Endothelial cell of umbilical vein (primary cell): ENCODE measurements at regions not wholly inside any gene's neighbourhood (a gene's known extent, or its start where the extent isn't known, plus 50 kb on each side); places are given as distances from the start of the nearest gene placed in this dataset.

Experiments
- CTCF ChIP-seq, 2 donors: IDR thresholded peaks; 1 replicate in 1 of 2; 2 replicates in 1 of 2; pipeline ENCODE4 v1.5.1; 2011; ENCODE audit warnings: low read length in 2 of 2, mild to moderate bottlenecking in 2 of 2, moderate library complexity in 2 of 2, control low read depth in 1 of 2, inconsistent platforms in 1 of 2, low read depth in 1 of 2; ENCODE audit not compliant: insufficient read depth in 1 of 2; ENCODE audit errors: extremely low read depth in 1 of 2
- EZH2 ChIP-seq: IDR thresholded peaks from 2 replicates; pipeline ENCODE4 v1.6.1; 2012; ENCODE audit warnings: borderline replicate concordance, low read depth, mild to moderate bottlenecking, moderate library complexity, low read length, inconsistent platforms; ENCODE audit not compliant: severe bottlenecking
- JUN ChIP-seq: IDR thresholded peaks from 2 replicates; pipeline ENCODE4 v1.6.1; 2011; ENCODE audit warnings: borderline replicate concordance, low read depth; ENCODE audit not compliant: insufficient read length, insufficient read depth
- MAX ChIP-seq: IDR thresholded peaks from 2 replicates; pipeline ENCODE4 v1.6.1; 2011; ENCODE audit not compliant: insufficient read depth, insufficient read length
- POLR2A ChIP-seq: IDR thresholded peaks from 2 replicates; pipeline ENCODE4 v1.6.1; 2012; ENCODE audit warnings: low read depth, mild to moderate bottlenecking, control low read depth, low read length
- POLR2AphosphoS5 ChIP-seq: IDR thresholded peaks from 2 replicates; pipeline ENCODE4 v1.6.1; 2012; ENCODE audit warnings: low read depth, mild to moderate bottlenecking, control low read depth, low read length, moderate library complexity; ENCODE audit not compliant: insufficient read depth

- no peak for TF ChIP-seq CTCF (IDR thresholded peaks at IDR 0.05; ENCODE audit: extremely low read depth in 1 of 2, insufficient read depth in 1 of 2, low read depth in 1 of 2, low read length in 2 of 2)
- no peak for TF ChIP-seq POLR2AphosphoS5
- no peak for TF ChIP-seq POLR2A
- no peak for TF ChIP-seq MAX
- no peak for TF ChIP-seq EZH2
- no peak for TF ChIP-seq JUN
These were observed 264.7 kb downstream of the IRS2 start for GRCh38 chr13:109521719-109522118.
